ENCODE measurements at regions not wholly inside any gene's neighbourhood (a gene's known extent, or its start where the extent isn't known, plus 50 kb on each side); places are given as distances from the start of the nearest gene placed in this dataset.

DNA sequence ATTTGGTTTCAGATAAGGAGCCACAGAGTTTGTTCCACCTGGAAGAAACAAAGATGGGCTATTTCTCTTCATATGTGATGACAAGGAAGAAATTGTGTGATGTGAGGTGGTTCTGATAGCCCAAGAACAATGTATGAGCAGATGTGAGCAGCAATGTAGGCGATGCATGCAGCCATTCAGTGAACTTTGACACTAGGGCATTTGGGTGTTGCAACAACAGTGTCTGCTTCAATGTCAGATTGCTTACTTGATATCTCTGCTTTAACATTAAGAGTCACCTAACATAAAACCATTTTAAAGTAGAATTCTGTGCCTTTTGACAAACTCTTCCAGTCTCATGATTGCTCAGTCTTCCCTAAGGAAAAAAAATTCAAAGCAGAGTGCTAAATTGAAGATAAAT, 865.4 kb downstream of the SLITRK6 start:
- Histone ChIP-seq H3K4me3 (ENCODE audit: control extremely low read depth in 1 of 5, extremely low read depth in 1 of 5, insufficient read depth in 1 of 5, low read depth in 2 of 5, low read length in 4 of 5) (no peak overlapping the region), H3K79me2 (ENCODE audit: control insufficient read depth, insufficient read depth, low read length) (no peaks in the 10 kb centered on the region), H4K20me1 (ENCODE audit: control insufficient read depth, insufficient read depth, low read length, poor library complexity, severe bottlenecking) (no peaks in the 10 kb centered on the region), H3K27me3 (replicated peaks in 1 of 4; ENCODE audit: control extremely low read depth in 1 of 4, control insufficient read depth in 3 of 4, insufficient read depth in 4 of 4, low read length in 3 of 4) (no peaks in the 10 kb centered on the region), H3K36me3 (replicated peaks in 1 of 2; ENCODE audit: control extremely low read depth in 1 of 2, control insufficient read depth in 1 of 2, extremely low read depth in 1 of 2, insufficient read depth in 2 of 2, low read length in 1 of 2) (no peaks in the 10 kb centered on the region), H3K27ac (ENCODE audit: low read length in 2 of 2) (no peak overlapping the region), H2AFZ (ENCODE audit: insufficient read depth, low read depth, low read length, poor library complexity, severe bottlenecking) (no peak overlapping the region), H3K9me3 (ENCODE audit: control extremely low read depth in 1 of 3, control insufficient read depth in 2 of 3, insufficient read depth in 1 of 3, low read length in 2 of 3) (no peaks in the 10 kb centered on the region), H3K4me2 (replicated peaks; ENCODE audit: low read depth, low read length, poor library complexity, severe bottlenecking) (no peak overlapping the region), H3K4me1 (ENCODE audit: control insufficient read depth in 2 of 2, insufficient read depth in 2 of 2, low read length in 2 of 2) (no peaks in the 10 kb centered on the region), H3K9ac (ENCODE audit: low read length) (no peak overlapping the region)
- intact Hi-C loops (cut with micrococcal nuclease), result no loop called here
- WGBS (ENCODE audit: insufficient coverage), result 60% methylated on average over 1 of the region's 1 CpG
- no peaks in the 10 kb centered on the region for H3K9me3 Mint-ChIP-seq (ENCODE audit: insufficient read depth)
- H3K4me3 Mint-ChIP-seq, result no peak overlapping the region
- TF ChIP-seq EZH2 (IDR thresholded peaks at IDR 0.05; ENCODE audit: borderline replicate concordance, insufficient read depth, low read depth, low read length, poor library complexity, severe bottlenecking), result no peak
- TF ChIP-seq, protein P1, sequence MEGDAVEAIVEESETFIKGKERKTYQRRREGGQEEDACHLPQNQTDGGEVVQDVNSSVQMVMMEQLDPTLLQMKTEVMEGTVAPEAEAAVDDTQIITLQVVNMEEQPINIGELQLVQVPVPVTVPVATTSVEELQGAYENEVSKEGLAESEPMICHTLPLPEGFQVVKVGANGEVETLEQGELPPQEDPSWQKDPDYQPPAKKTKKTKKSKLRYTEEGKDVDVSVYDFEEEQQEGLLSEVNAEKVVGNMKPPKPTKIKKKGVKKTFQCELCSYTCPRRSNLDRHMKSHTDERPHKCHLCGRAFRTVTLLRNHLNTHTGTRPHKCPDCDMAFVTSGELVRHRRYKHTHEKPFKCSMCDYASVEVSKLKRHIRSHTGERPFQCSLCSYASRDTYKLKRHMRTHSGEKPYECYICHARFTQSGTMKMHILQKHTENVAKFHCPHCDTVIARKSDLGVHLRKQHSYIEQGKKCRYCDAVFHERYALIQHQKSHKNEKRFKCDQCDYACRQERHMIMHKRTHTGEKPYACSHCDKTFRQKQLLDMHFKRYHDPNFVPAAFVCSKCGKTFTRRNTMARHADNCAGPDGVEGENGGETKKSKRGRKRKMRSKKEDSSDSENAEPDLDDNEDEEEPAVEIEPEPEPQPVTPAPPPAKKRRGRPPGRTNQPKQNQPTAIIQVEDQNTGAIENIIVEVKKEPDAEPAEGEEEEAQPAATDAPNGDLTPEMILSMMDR (IDR thresholded peaks at IDR 0.05), result no peak
- POLR2A ChIA-PET, result no interaction called here
- H3K4me1 Mint-ChIP-seq, result peaks cover 3% of the 10 kb centered on the region
- CTCF ChIA-PET, result no interaction called here
- DNase-seq, result no peak
- H3K27ac Mint-ChIP-seq, result no peak overlapping the region
- ATAC-seq (ENCODE audit: low read depth), result no peak
- H3K27me3 Mint-ChIP-seq, result no peaks in the 10 kb centered on the region

DNA sequence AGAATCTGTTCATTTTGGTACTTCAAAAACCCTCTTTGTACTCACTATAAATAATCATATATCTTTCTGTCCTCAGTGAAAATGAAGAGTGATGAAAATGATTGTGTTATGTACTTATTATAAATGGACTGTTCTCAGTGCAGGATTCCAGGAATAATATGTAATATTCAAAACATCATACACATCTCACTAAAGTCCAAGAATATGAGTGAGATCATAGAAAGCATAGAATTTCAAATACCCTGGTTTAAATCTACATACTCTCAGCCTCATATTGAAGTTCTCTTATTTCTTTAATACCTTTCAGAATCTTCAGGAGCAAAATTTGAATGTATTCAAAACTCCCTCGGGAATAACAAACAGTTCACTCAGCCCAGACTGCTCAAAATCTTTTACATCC, 868.0 kb downstream of the SLITRK6 start:
- WGBS (ENCODE audit: insufficient coverage), result no CpG with 5 or more reads among the region's 1 CpG
- Histone ChIP-seq H3K9ac (ENCODE audit: low read length) (no peak overlapping the region), H3K4me2 (replicated peaks; ENCODE audit: low read depth, low read length, poor library complexity, severe bottlenecking) (no peak overlapping the region), H3K79me2 (ENCODE audit: control insufficient read depth, insufficient read depth, low read length) (no peaks in the 10 kb centered on the region), H2AFZ (ENCODE audit: insufficient read depth, low read depth, low read length, poor library complexity, severe bottlenecking) (no peak overlapping the region), H3K4me3 (ENCODE audit: control extremely low read depth in 1 of 5, extremely low read depth in 1 of 5, insufficient read depth in 1 of 5, low read depth in 2 of 5, low read length in 4 of 5) (no peak overlapping the region), H3K9me3 (ENCODE audit: control extremely low read depth in 1 of 3, control insufficient read depth in 2 of 3, insufficient read depth in 1 of 3, low read length in 2 of 3) (peaks cover 0 to 10% (median 0%) of the 10 kb centered on the region in 3 donors), H3K27ac (ENCODE audit: low read length in 2 of 2) (no peak overlapping the region), H3K4me1 (ENCODE audit: control insufficient read depth in 2 of 2, insufficient read depth in 2 of 2, low read length in 2 of 2) (no peaks in the 10 kb centered on the region), H3K36me3 (replicated peaks in 1 of 2; ENCODE audit: control extremely low read depth in 1 of 2, control insufficient read depth in 1 of 2, extremely low read depth in 1 of 2, insufficient read depth in 2 of 2, low read length in 1 of 2) (no peaks in the 10 kb centered on the region), H3K27me3 (replicated peaks in 1 of 4; ENCODE audit: control extremely low read depth in 1 of 4, control insufficient read depth in 3 of 4, insufficient read depth in 4 of 4, low read length in 3 of 4) (no peaks in the 10 kb centered on the region), H4K20me1 (ENCODE audit: control insufficient read depth, insufficient read depth, low read length, poor library complexity, severe bottlenecking) (no peaks in the 10 kb centered on the region)
- H3K9me3 Mint-ChIP-seq (ENCODE audit: insufficient read depth), result no peaks in the 10 kb centered on the region
- CTCF ChIA-PET, result no interaction called here
- no peak for DNase-seq
- no peak overlapping the region for H3K27ac Mint-ChIP-seq
- intact Hi-C loops (cut with micrococcal nuclease), result no loop called here
- no peak for TF ChIP-seq EZH2 (IDR thresholded peaks at IDR 0.05; ENCODE audit: borderline replicate concordance, insufficient read depth, low read depth, low read length, poor library complexity, severe bottlenecking)
- TF ChIP-seq, protein P1 (IDR thresholded peaks at IDR 0.05), result no peak
- peaks cover 3% of the 10 kb centered on the region for H3K4me1 Mint-ChIP-seq
- H3K4me3 Mint-ChIP-seq, result no peak overlapping the region
- POLR2A ChIA-PET, result no interaction called here
- H3K27me3 Mint-ChIP-seq, result no peaks in the 10 kb centered on the region
- ATAC-seq (ENCODE audit: low read depth), result no peak

Measured in B cell (primary cell).